H1 (cell line): ENCODE measurements at regions not wholly inside any gene's neighbourhood (a gene's known extent, or its start where the extent isn't known, plus 50 kb on each side); places are given as distances from the start of the nearest gene placed in this dataset.

Experiments used
- CTCF ChIA-PET: fragments of 300-600 bp; sonication (Branson Sonifier 250); formaldehyde crosslinking; loops from one replicate; lab custom pipeline; 2021; ENCODE audit not compliant: partially characterized antibody; lab: Charles Lee
- POLR2A ChIA-PET: fragments of 300-600 bp; sonication (Branson Sonifier 250); formaldehyde crosslinking; loops from one replicate; lab custom pipeline; 2021; ENCODE audit warnings: inconsistent platforms; ENCODE audit not compliant: partially characterized antibody; lab: Charles Lee
- DNase-seq, 2 experiments: peaks; one replicate each; pipeline versions ENCODE4 v3.0.0 to v3.0.0-alpha.2; 2010 to 2022; ENCODE audit warnings: low spot score in 2 of 2, low read depth in 1 of 2, mixed read lengths in 1 of 2
- FAIRE-seq: peaks from 2 replicates; lab custom pipeline; 2011; peaks lifted over from hg19 to GRCh38; lab: Jason Lieb, UNC
- H2AFZ ChIP-seq: 2 replicates; pipeline ENCODE4 v1.8.1; 2012; ENCODE audit warnings: low read length, inconsistent platforms
- H2AK5ac ChIP-seq: 2 replicates; pipeline ENCODE4 v1.6.1; 2013; ENCODE audit warnings: low read depth, low read length
- H2BK120ac ChIP-seq: replicated peaks from 2 replicates; pipeline ENCODE3; 2013; ENCODE audit warnings: low read depth, low read length, inconsistent platforms
- H2BK12ac ChIP-seq: 2 replicates; pipeline ENCODE4 v1.6.1; 2013; ENCODE audit warnings: low read depth, low read length
- H2BK15ac ChIP-seq: 2 replicates; pipeline ENCODE4 v1.6.1; 2013; ENCODE audit warnings: low read length
- H2BK20ac ChIP-seq: 2 replicates; pipeline ENCODE4 v1.6.1; 2013; ENCODE audit warnings: low read length
- H2BK5ac ChIP-seq: 2 replicates; pipeline ENCODE4 v1.6.1; 2013; ENCODE audit warnings: low read depth, low read length
- H3K14ac ChIP-seq: 2 replicates; pipeline ENCODE4 v1.6.1; 2013; ENCODE audit warnings: inconsistent platforms; ENCODE audit not compliant: insufficient read length
- H3K18ac ChIP-seq: 2 replicates; pipeline ENCODE4 v1.6.1; 2013; ENCODE audit warnings: low read length; ENCODE audit errors: extremely low read depth
- H3K23ac ChIP-seq: 2 replicates; pipeline ENCODE4 v1.6.1; 2013; ENCODE audit warnings: inconsistent platforms; ENCODE audit not compliant: insufficient read length
- H3K23me2 ChIP-seq: 2 replicates; pipeline ENCODE4 v1.6.1; 2013; ENCODE audit warnings: low read depth, low read length
- H3K27ac ChIP-seq: 2 replicates; pipeline ENCODE4 v1.6.1; 2011; ENCODE audit warnings: low read depth, low read length, inconsistent platforms
- H3K27me3 ChIP-seq, 4 experiments: replicated peaks in 1 of 4; 1 replicate in 1 of 4; 2 replicates in 3 of 4; pipeline versions ENCODE4 v1.6.1 to v1.8.1; 2011 to 2013; ENCODE audit warnings: low read length in 3 of 4, mild to moderate bottlenecking in 3 of 4, inconsistent platforms in 2 of 4, mixed read lengths in 2 of 4, moderate library complexity in 1 of 4; ENCODE audit not compliant: control insufficient read depth in 3 of 4, insufficient read depth in 3 of 4; ENCODE audit errors: extremely low read depth in 1 of 4
- H3K36me3 ChIP-seq, 4 experiments: 2 replicates each; pipeline versions ENCODE4 v1.6.1 to v1.8.1; 2011 to 2013; ENCODE audit warnings: mild to moderate bottlenecking in 4 of 4, low read length in 3 of 4, moderate library complexity in 2 of 4, control low read depth in 1 of 4, inconsistent platforms in 1 of 4; ENCODE audit not compliant: insufficient read depth in 4 of 4, control insufficient read depth in 2 of 4
- H3K4ac ChIP-seq: replicated peaks from 2 replicates; pipeline ENCODE3; 2013; ENCODE audit warnings: low read length, low read depth, mixed read lengths, inconsistent platforms; ENCODE audit not compliant: insufficient read length
- H3K4me1 ChIP-seq, 4 experiments: replicated peaks in 1 of 4; 1 replicate in 1 of 4; 2 replicates in 3 of 4; pipeline versions ENCODE4 v1.6.1 to v1.8.1; 2011 to 2013; ENCODE audit warnings: low read length in 3 of 4, inconsistent platforms in 2 of 4, mixed read lengths in 1 of 4; ENCODE audit not compliant: insufficient read depth in 4 of 4, control insufficient read depth in 3 of 4
- H3K4me2 ChIP-seq, 2 experiments: 2 replicates each; pipeline versions ENCODE4 v1.6.1 to v1.8.1; 2011 to 2013; ENCODE audit warnings: low read depth in 2 of 2, low read length in 2 of 2, control low read depth in 1 of 2, inconsistent platforms in 1 of 2, mild to moderate bottlenecking in 1 of 2; ENCODE audit not compliant: insufficient read depth in 1 of 2
- H3K4me3 ChIP-seq, 4 experiments: fragments of 200-600, 300-600 bp in 1 of 4; sonication (generic), shearing (Covaris generic), sonication (Bioruptor Twin) in 1 of 4; 2 replicates each; pipeline versions ENCODE4 v1.5.1 to v1.8.1; 2011 to 2016; ENCODE audit warnings: low read length in 4 of 4, low read depth in 3 of 4, control low read depth in 2 of 4, inconsistent platforms in 2 of 4, mild to moderate bottlenecking in 2 of 4, mixed read lengths in 1 of 4, moderate library complexity in 1 of 4; ENCODE audit not compliant: insufficient read depth in 2 of 4; ENCODE audit errors: extremely low read depth in 1 of 4
- H3K56ac ChIP-seq: replicated peaks from 2 replicates; pipeline ENCODE3; 2013; ENCODE audit warnings: low read depth, mild to moderate bottlenecking, mixed read lengths, low read length, inconsistent platforms; ENCODE audit not compliant: insufficient read length
- H3K79me1 ChIP-seq: 2 replicates; pipeline ENCODE4 v1.6.1; 2013; ENCODE audit warnings: low read depth, low read length, control low read depth
- H3K79me2 ChIP-seq, 2 experiments: 2 replicates each; pipeline versions ENCODE4 v1.6.1 to v1.8.1; 2012 to 2013; ENCODE audit warnings: low read length in 2 of 2, mild to moderate bottlenecking in 2 of 2, inconsistent platforms in 1 of 2; ENCODE audit not compliant: insufficient read depth in 2 of 2, control insufficient read depth in 1 of 2
- H3K9ac ChIP-seq, 4 experiments: replicated peaks in 1 of 4; 1 replicate in 1 of 4; 2 replicates in 3 of 4; pipeline versions ENCODE4 v1.6.1 to v1.8.1; 2011 to 2013; ENCODE audit warnings: low read depth in 3 of 4, low read length in 3 of 4, control low read depth in 2 of 4, mild to moderate bottlenecking in 2 of 4, moderate library complexity in 2 of 4, inconsistent platforms in 1 of 4; ENCODE audit errors: extremely low read depth in 1 of 4
- H3K9me3 ChIP-seq, 2 experiments: 2 replicates each; pipeline versions ENCODE4 v1.6.1 to v1.8.1; 2012 to 2013; ENCODE audit warnings: mild to moderate bottlenecking in 2 of 2, moderate library complexity in 2 of 2, control low read depth in 1 of 2, inconsistent platforms in 1 of 2, low read depth in 1 of 2, low read length in 1 of 2, mixed read lengths in 1 of 2; ENCODE audit not compliant: insufficient read depth in 2 of 2
- H4K20me1 ChIP-seq, 2 experiments: replicated peaks in 1 of 2; 2 replicates each; pipeline versions ENCODE3 to v1.8.1; 2011 to 2013; ENCODE audit warnings: inconsistent platforms in 2 of 2, low read length in 2 of 2, mild to moderate bottlenecking in 1 of 2; ENCODE audit not compliant: insufficient read depth in 2 of 2, control insufficient read depth in 1 of 2
- H4K5ac ChIP-seq: 2 replicates; pipeline ENCODE4 v1.6.1; 2013; ENCODE audit warnings: low read length, low read depth, mixed read lengths, inconsistent platforms; ENCODE audit not compliant: insufficient read length
- H4K8ac ChIP-seq: 2 replicates; pipeline ENCODE4 v1.8.0; 2013; ENCODE audit warnings: mild to moderate bottlenecking, moderate library complexity, low read length, inconsistent platforms; ENCODE audit not compliant: insufficient read depth; ENCODE audit errors: extremely low read depth
- H4K91ac ChIP-seq: replicated peaks from 2 replicates; pipeline ENCODE3; 2013; ENCODE audit warnings: low read length, mixed read lengths, inconsistent platforms; ENCODE audit not compliant: insufficient read length
- CEBPB ChIP-seq: IDR thresholded peaks from 2 replicates; pipeline ENCODE4 v1.6.1; 2012; ENCODE audit warnings: low read depth, low read length
- POU5F1 ChIP-seq: IDR thresholded peaks from 2 replicates; pipeline ENCODE4 v1.6.1; 2011; ENCODE audit warnings: low read depth, mild to moderate bottlenecking, low read length, moderate library complexity
- SIN3A ChIP-seq, 2 experiments: IDR thresholded peaks in 1 of 2; conservative IDR thresholded peaks in 1 of 2; 2 replicates each; pipeline ENCODE4 v1.6.1; 2011 to 2012; ENCODE audit warnings: low read length in 2 of 2, improper control_type of control experiment in 1 of 2, low read depth in 1 of 2, mild to moderate bottlenecking in 1 of 2
- SIX5 ChIP-seq: IDR thresholded peaks from 2 replicates; pipeline ENCODE4 v1.6.1; 2011; ENCODE audit warnings: mild to moderate bottlenecking, low read depth, low read length
- WGBS, 2 experiments: shearing (Covaris generic) in 1 of 2; methylation state at CpG; one replicate each; pipeline versions ENCODE4 v1.1.6 to v1.1.7; 2013 to 2015; ENCODE audit warnings: low lambda C conversion rate in 2 of 2, mixed read lengths in 2 of 2, inconsistent platforms in 1 of 2, low coverage in 1 of 2, missing lambda C conversion rate in 1 of 2; ENCODE audit not compliant: insufficient replicate concordance in 2 of 2, insufficient coverage in 1 of 2, insufficient read length in 1 of 2; ENCODE audit errors: extremely low coverage in 1 of 2, missing lambda C conversion rate in 1 of 2; 5-methylcytosine and 5-hydroxymethylcytosine counted together
- TF ChIP-seq, protein P1 (sequence below): IDR thresholded peaks from 2 replicates; pipeline ENCODE4 v1.6.1; 2011; ENCODE audit warnings: low read length, improper control_type of control experiment

DNA sequence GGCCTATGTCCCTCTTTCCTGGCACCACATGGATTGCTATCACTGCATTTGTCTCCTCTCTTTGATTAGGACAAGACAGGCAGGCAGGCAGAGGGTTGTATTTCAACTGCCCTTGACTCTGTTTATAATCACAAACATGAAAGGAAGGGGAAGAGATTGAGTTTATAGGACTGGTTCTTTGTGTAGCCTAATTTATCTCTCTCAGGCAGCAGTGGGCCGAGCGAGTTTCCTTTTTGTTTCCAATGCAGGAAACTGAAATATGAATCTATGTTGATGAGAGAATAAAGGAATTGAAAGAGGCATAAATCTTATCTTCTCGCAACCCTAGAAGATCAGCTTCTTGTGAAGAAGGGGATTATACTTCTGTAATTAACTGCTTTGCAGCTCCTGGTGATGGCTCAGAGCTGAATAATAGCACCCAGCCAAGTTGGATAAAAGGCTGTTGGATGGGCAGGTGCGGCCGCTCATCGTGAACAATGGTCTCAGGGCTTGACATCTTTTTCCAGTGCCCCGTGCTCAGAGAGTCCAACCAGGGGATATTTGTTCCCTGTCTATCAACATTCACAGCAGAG lies 80.6 kb upstream of the SYT13 start:
- H3K23ac ChIP-seq, result no peak overlapping the region
- H4K8ac ChIP-seq, result no peak overlapping the region
- no peak for DNase-seq
- no peak overlapping the region for H3K9ac ChIP-seq
- 0 out of 2 replicates have a peak, but pooled peaks cover 2% of the 10 kb centered on the region for H3K23me2 ChIP-seq
- no peak overlapping the region for H3K14ac ChIP-seq
- H2BK12ac ChIP-seq, result no peak overlapping the region
- POLR2A ChIA-PET, result no interaction called here
- H3K9me3 ChIP-seq, result no peaks in the 10 kb centered on the region
- no peak for TF ChIP-seq POU5F1
- TF ChIP-seq SIX5, result no peak
- TF ChIP-seq SIN3A (conservative IDR thresholded peaks at IDR 0.05 in 1 of 2, IDR thresholded peaks at IDR 0.05 in 1 of 2; ENCODE audit: low read depth in 1 of 2, low read length in 2 of 2), result no peak
- no peak for TF ChIP-seq CEBPB
- TF ChIP-seq, protein P1, sequence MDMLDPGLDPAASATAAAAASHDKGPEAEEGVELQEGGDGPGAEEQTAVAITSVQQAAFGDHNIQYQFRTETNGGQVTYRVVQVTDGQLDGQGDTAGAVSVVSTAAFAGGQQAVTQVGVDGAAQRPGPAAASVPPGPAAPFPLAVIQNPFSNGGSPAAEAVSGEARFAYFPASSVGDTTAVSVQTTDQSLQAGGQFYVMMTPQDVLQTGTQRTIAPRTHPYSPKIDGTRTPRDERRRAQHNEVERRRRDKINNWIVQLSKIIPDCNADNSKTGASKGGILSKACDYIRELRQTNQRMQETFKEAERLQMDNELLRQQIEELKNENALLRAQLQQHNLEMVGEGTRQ, result no peak
- H2BK120ac ChIP-seq, result no peak overlapping the region
- no peak overlapping the region for H3K4ac ChIP-seq
- no peak overlapping the region for H2BK15ac ChIP-seq
- no peak overlapping the region for H3K27ac ChIP-seq
- no peak overlapping the region for H2AK5ac ChIP-seq
- H2BK5ac ChIP-seq, result no peak overlapping the region
- no peak overlapping the region for H4K5ac ChIP-seq
- no peaks in the 10 kb centered on the region for H4K20me1 ChIP-seq
- H3K4me2 ChIP-seq, result no peak overlapping the region
- no peak overlapping the region for H3K4me3 ChIP-seq
- CTCF ChIA-PET, result interaction anchor here (0.9 to 2.2 kb wide), 5 partner anchors 13 to 405 kb away, joined by 3 to 7 read pairs (median 4); no protein-coding TSS in a partner anchor
- H3K4me1 ChIP-seq, result peaks cover 0 to 5% (median under 1%) of the 10 kb centered on the region in 4 experiments; a peak in 5 of 7 replicates
- H4K91ac ChIP-seq, result no peak overlapping the region
- 90% methylated on average over 7 of the region's 7 CpGs; no CpG with 5 or more reads in 1 of the 2 experiments for WGBS, 2 experiments
- no peak overlapping the region for H3K56ac ChIP-seq
- H2BK20ac ChIP-seq, result no peak overlapping the region
- H3K79me1 ChIP-seq, result no peaks in the 10 kb centered on the region
- no peak for FAIRE-seq
- peaks cover 0 to 3% (median 0%) of the 10 kb centered on the region in 4 experiments; a peak in 4 of 7 replicates for H3K27me3 ChIP-seq
- no peaks in the 10 kb centered on the region for H3K36me3 ChIP-seq
- H3K18ac ChIP-seq, result no peak overlapping the region
- no peak overlapping the region for H2AFZ ChIP-seq
- no peaks in the 10 kb centered on the region for H3K79me2 ChIP-seq
